ENCODE measurements at regions not wholly inside any gene's neighbourhood (a gene's known extent, or its start where the extent isn't known, plus 50 kb on each side); places are given as distances from the start of the nearest gene placed in this dataset.
"Not testable (repeated sequence)": the region's sequence is repeated elsewhere in the genome, so short reads cannot be mapped to it uniquely, and the experiment has no call there.

GRCh38 chr14:27890259-27890658, 876.3 kb upstream of the FOXG1 start:
- DNase-seq, result no peak
- in situ Hi-C loops (cut with MboI; ENCODE audit: low pct_ligation_motif_present in 1 of 4, low pct_unique_long_range_greater_than_20kb in 1 of 4, low sequenced_read_pairs in 3 of 4) (no loop called here), intact Hi-C loops (cut with DNase I; ENCODE audit: low total_unique reads) (no loop called here)
- no peaks in the 10 kb centered on the region for H3K9me3 ChIP-seq
- H3K36me3 ChIP-seq, result no peaks in the 10 kb centered on the region
- no peak overlapping the region for H3K27ac ChIP-seq
- TF ChIP-seq EP300 (IDR thresholded peaks at IDR 0.05; ENCODE audit: low read depth), result no peak
- no peak for TF ChIP-seq POLR2A (IDR thresholded peaks at IDR 0.05)
- TF ChIP-seq POLR2AphosphoS5 (IDR thresholded peaks at IDR 0.05), result no peak
- TF ChIP-seq, protein P1, sequence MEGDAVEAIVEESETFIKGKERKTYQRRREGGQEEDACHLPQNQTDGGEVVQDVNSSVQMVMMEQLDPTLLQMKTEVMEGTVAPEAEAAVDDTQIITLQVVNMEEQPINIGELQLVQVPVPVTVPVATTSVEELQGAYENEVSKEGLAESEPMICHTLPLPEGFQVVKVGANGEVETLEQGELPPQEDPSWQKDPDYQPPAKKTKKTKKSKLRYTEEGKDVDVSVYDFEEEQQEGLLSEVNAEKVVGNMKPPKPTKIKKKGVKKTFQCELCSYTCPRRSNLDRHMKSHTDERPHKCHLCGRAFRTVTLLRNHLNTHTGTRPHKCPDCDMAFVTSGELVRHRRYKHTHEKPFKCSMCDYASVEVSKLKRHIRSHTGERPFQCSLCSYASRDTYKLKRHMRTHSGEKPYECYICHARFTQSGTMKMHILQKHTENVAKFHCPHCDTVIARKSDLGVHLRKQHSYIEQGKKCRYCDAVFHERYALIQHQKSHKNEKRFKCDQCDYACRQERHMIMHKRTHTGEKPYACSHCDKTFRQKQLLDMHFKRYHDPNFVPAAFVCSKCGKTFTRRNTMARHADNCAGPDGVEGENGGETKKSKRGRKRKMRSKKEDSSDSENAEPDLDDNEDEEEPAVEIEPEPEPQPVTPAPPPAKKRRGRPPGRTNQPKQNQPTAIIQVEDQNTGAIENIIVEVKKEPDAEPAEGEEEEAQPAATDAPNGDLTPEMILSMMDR (IDR thresholded peaks at IDR 0.05), result no peak
- H3K4me3 ChIP-seq, result no peak overlapping the region
- 49 to 70% methylated on average over 2 to 3 of the region's 3 CpGs for WGBS, 2 donors (ENCODE audit: low coverage in 1 of 2)
- H3K27me3 ChIP-seq, result no peaks in the 10 kb centered on the region
- no peaks in the 10 kb centered on the region for H3K4me1 ChIP-seq

DNA sequence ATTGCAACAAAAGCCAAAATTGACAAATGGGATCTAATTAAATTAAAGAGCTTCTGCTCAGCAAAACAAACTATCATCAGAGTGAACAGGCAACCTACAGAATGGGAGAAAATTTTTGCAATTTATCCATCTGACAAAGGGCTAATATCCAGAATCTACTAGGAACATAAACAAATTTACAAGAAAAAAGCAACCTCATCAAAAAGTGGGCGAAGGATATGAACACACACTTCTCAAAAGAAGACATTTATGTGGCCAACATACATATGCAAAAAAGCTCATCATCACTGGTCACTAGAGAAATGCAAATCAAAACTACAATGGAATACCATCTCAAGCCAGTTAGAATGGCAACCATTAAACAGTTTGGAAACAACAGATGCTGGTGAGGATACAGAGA, 858.1 kb upstream of the FOXG1 start:
- H3K9me3 ChIP-seq; H3K36me3 ChIP-seq; H3K27ac ChIP-seq; H3K4me3 ChIP-seq; H3K27me3 ChIP-seq; DNase-seq; H3K4me1 ChIP-seq; intact Hi-C loops (cut with DNase I; ENCODE audit: low total_unique reads); in situ Hi-C loops (cut with MboI; ENCODE audit: low pct_ligation_motif_present in 1 of 4, low pct_unique_long_range_greater_than_20kb in 1 of 4, low sequenced_read_pairs in 3 of 4): not testable (repeated sequence)
- WGBS, 2 donors (ENCODE audit: low coverage in 1 of 2), result 79 to 100% methylated on average over 1 of the region's 1 CpG

DNA sequence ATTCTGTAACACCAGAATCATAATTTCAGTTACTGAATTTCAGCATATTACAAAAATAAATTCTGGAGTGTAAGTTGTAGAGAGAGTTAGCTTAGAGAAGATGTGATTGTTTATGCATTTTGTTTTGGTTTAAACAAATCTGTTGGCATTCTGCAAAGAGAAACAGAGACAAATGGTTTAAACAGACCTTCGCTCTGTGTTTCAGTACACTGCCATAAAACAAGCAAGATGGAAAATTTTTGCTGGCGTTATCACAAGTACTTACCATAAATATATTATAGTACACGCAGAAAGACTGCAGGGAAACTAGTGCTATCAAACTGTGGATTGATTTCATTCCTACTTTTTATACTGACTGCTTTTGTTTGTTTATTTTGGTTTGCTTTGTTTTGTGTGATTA, 850.3 kb upstream of the FOXG1 start:
- no peaks in the 10 kb centered on the region for H3K27me3 ChIP-seq
- intact Hi-C loops (cut with DNase I; ENCODE audit: low total_unique reads) (no loop called here), in situ Hi-C loops (cut with MboI; ENCODE audit: low pct_ligation_motif_present in 1 of 4, low pct_unique_long_range_greater_than_20kb in 1 of 4, low sequenced_read_pairs in 3 of 4) (no loop called here)
- H3K27ac ChIP-seq, result no peak overlapping the region
- H3K4me1 ChIP-seq, result no peaks in the 10 kb centered on the region
- no peak for DNase-seq
- H3K36me3 ChIP-seq, result no peaks in the 10 kb centered on the region
- no peak for TF ChIP-seq POLR2AphosphoS5 (IDR thresholded peaks at IDR 0.05)
- TF ChIP-seq, protein P1 (IDR thresholded peaks at IDR 0.05), result no peak
- TF ChIP-seq EP300 (IDR thresholded peaks at IDR 0.05; ENCODE audit: low read depth), result no peak
- no peak for TF ChIP-seq POLR2A (IDR thresholded peaks at IDR 0.05)
- no peaks in the 10 kb centered on the region for H3K9me3 ChIP-seq
- no peak overlapping the region for H3K4me3 ChIP-seq
- 21 to 34% methylated on average over 3 of the region's 3 CpGs for WGBS, 2 donors (ENCODE audit: low coverage in 1 of 2)

GRCh38 chr14:27917896-27918295, 848.7 kb upstream of the FOXG1 start:
- no peaks in the 10 kb centered on the region for H3K4me1 ChIP-seq
- no peak overlapping the region for H3K4me3 ChIP-seq
- no peak for DNase-seq
- WGBS, 2 donors (ENCODE audit: low coverage in 1 of 2), result 96 to 100% methylated on average over 1 to 3 of the region's 3 CpGs
- no peaks in the 10 kb centered on the region for H3K36me3 ChIP-seq
- intact Hi-C loops (cut with DNase I; ENCODE audit: low total_unique reads), result no loop called here
- H3K27me3 ChIP-seq, result no peaks in the 10 kb centered on the region
- no peaks in the 10 kb centered on the region for H3K9me3 ChIP-seq
- no peak for TF ChIP-seq EP300 (IDR thresholded peaks at IDR 0.05; ENCODE audit: low read depth)
- TF ChIP-seq, protein P1 (IDR thresholded peaks at IDR 0.05), result no peak
- no peak for TF ChIP-seq POLR2AphosphoS5 (IDR thresholded peaks at IDR 0.05)
- no peak for TF ChIP-seq POLR2A (IDR thresholded peaks at IDR 0.05)
- H3K27ac ChIP-seq, result no peak overlapping the region
- in situ Hi-C loops (cut with MboI; ENCODE audit: low pct_ligation_motif_present in 1 of 4, low pct_unique_long_range_greater_than_20kb in 1 of 4, low sequenced_read_pairs in 3 of 4), result no loop called here

DNA sequence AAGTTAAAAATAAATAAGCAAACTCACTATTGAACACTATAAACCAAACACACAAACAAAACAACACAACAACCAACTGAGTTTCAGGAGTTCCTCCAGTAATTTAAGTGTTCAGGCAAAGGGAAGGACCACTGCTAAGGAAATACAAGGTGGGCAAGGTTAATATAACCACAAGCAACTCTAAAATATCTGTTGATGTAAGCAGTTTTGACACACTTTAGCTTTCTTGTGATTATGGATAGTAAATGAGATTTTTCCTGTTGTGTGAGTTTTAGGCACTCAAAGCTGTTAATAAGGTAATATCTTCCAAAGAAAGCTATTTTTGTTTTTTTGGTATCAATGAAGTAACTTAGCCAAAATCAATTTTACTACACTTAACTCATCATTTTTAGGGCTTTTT, 839.1 kb upstream of the FOXG1 start:
- H3K9me3 ChIP-seq, result no peaks in the 10 kb centered on the region
- DNase-seq, result no peak
- H3K36me3 ChIP-seq, result no peaks in the 10 kb centered on the region
- H3K27me3 ChIP-seq, result no peaks in the 10 kb centered on the region
- no peak overlapping the region for H3K27ac ChIP-seq
- in situ Hi-C loops (cut with MboI; ENCODE audit: low pct_ligation_motif_present in 1 of 4, low pct_unique_long_range_greater_than_20kb in 1 of 4, low sequenced_read_pairs in 3 of 4), result no loop called here
- H3K4me3 ChIP-seq, result no peak overlapping the region
- H3K4me1 ChIP-seq, result no peaks in the 10 kb centered on the region
- intact Hi-C loops (cut with DNase I; ENCODE audit: low total_unique reads), result no loop called here
- no peak for TF ChIP-seq EP300 (IDR thresholded peaks at IDR 0.05; ENCODE audit: low read depth)
- TF ChIP-seq, protein P1 (IDR thresholded peaks at IDR 0.05), result no peak
- TF ChIP-seq POLR2A (IDR thresholded peaks at IDR 0.05), result no peak
- no peak for TF ChIP-seq POLR2AphosphoS5 (IDR thresholded peaks at IDR 0.05)
